GM18505 (cell line): ENCODE measurements at regions not wholly inside any gene's neighbourhood (a gene's known extent, or its start where the extent isn't known, plus 50 kb on each side); places are given as distances from the start of the nearest gene placed in this dataset.

Experiments
- ATAC-seq: cut with Tn5 transposase; IDR thresholded peaks from one replicate; pipeline ENCODE4 v1.9.1; 2021; ENCODE audit not compliant: unreplicated experiment
- POLR2A ChIP-seq: IDR thresholded peaks from 4 replicates; pipeline ENCODE4 v1.6.1; 2011; ENCODE audit warnings: borderline replicate concordance; ENCODE audit not compliant: insufficient read depth, insufficient read length; ENCODE audit errors: extremely low read depth

DNA sequence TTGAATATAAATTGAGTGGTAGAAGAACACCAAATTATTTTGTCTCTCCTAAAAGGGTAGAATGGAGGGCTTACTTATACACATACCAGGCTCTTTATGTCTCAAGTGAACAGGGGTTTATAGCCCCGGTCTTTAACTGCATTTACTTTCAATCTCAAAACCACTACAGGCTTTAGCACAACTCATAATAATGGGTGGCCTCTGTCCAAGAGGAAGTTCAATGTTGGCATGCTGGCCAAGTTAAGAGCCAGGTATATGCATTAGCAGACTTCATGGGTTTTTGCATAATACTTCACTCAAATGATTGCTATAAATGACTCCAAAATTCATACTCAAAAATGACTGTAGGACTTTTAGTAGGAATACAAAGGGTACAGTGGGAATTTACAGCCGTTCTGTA is 118.5 kb upstream of the OTUD4 start:
- no peak for TF ChIP-seq POLR2A
- ATAC-seq: peak; percentile 35

- no peak for TF ChIP-seq POLR2A
- ATAC-seq: no peak
Measured at GRCh38 chr4:145297556-145297955, 117.2 kb upstream of the OTUD4 start.

DNA sequence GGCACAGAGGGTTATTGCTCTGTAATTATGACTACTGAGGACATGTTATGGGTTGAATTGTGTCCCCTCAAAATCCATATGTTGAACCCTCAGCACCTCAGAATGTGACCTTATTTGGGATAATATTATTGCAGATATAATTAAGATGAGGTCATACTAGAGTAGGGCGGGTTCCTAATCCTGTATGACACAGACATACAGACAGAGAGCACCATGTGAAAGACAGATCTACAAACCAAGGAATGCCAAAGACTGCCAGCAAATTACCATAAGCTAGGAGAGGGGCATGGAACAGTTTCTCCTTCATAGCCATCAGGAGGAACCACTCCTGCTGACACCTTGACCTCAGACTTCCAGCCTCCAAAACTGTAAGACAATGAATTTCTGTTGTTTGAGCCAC is 115.2 kb upstream of the OTUD4 start:
- no peak for TF ChIP-seq POLR2A
- ATAC-seq: no peak

DNA sequence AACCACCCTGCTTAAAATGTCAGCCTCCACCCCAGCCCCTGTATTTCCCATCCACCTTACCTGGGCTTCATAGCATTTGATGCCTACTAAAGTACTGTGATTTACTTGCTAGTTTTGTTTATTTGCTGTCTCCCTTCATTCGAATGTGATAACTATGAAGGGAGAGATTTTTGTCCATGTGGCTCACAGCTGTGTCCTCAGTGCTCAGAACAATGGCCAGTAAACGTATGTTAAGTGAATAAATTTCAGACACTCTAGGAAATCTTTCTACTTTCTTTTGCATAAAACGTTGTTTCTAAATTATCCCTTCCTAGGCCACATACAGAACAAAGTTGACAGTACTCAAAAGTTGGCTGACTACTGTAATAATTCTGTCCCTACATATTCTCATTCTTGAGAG is 114.7 kb upstream of the OTUD4 start:
- TF ChIP-seq POLR2A: no peak
- no peak for ATAC-seq

DNA sequence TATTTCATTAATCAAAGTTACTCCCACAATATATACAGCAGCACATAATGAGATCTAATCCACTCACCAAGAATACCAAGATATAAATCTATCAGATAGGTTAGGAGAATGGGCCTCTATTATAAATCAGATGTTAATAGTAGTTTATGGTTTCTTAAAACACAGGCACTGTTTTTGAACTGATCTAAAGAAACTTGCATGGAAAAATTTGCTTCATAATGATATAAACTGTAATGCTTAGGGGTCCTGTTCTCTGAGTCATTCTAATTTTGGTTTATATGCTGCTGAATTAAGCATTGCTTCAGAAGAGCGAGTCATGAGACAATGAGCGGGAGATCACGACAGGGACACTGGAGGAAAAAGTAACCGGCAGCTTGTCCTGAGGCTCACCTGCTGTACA is 113.3 kb upstream of the OTUD4 start:
- no peak for ATAC-seq
- no peak for TF ChIP-seq POLR2A

- ATAC-seq: no peak
- TF ChIP-seq POLR2A: no peak
Measured at GRCh38 chr4:145290955-145291354, 110.6 kb upstream of the OTUD4 start.

DNA sequence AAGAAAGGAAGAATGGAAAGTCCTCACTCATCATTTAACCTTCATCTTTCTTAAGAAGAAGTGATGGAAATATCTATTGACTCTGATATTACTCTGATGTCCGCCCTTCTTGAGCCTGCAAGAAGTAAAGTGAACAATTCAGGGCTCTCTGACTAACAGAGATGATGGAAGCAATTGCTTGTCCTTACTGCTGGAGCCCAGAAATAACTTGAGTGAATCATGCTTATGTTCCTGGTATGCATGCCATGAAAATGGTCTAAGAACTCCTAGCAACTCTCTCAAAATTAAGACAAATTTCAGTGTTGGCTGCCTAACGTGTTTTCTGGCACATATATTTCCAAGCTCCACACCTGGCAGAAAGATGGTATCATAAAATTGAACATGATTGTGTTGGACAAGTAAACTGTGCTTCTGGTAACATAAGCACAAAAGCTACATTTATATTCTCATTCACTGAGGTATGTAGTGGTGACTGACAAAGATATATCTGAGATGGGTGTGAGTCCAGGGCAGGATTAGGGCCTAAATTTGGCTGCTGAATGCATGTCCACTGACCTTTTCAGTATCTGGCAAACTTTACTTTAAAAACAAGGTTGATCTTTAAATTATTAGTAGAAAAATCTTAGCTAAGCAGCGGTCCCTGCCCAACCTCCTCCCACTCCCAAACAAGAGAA is 109.2 kb upstream of the OTUD4 start:
- no peak for TF ChIP-seq POLR2A
- no peak for ATAC-seq

- TF ChIP-seq POLR2A: no peak
Measured at GRCh38 chr4:145287351-145287750, 107.0 kb upstream of the OTUD4 start.

DNA sequence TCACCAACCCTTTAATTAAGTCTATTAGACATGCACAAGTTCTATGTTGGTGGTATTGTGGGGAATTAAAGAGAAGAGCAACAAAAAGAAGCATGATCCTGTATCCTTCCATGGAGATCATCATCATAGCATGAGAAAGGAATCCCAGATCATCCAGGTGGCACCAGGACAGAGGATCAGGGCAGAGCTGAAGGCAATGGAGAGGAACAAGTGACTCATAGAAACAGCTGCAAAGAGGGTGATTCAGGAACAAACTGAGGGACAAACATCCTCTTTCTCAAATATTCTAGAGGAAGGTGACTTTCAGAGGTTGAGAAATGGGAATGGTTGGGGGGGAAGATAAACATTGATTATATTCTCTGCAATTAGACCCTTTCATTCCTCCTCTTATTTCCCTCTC is 105.5 kb upstream of the OTUD4 start:
- TF ChIP-seq POLR2A: no peak
- no peak for ATAC-seq

More at GRCh38 chr4:145287351-145287750, 107.0 kb upstream of the OTUD4 start:
- ATAC-seq: no peak

GRCh38 chr4:145283909-145284308 is 103.5 kb upstream of the OTUD4 start:
- ATAC-seq: no peak
- TF ChIP-seq POLR2A: no peak

DNA sequence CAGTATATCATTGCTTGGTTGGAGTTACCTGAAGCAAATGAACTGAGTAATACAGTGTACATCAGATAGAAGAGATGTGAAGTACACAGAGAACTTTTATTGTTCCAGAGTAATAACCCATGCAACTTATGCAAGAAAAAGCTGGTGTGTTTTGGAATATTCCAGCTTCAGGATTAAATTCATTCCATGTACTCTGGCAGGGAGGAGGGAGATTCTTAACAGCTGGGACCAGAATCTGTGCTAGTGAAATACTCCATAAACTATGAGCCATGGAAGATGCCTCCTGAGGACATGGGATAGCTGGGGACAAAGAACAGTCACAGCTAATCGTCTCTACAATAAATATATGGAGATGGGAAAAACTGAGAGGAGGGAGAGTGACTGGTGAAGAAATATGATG is 101.6 kb upstream of the OTUD4 start:
- TF ChIP-seq POLR2A: no peak
- ATAC-seq: no peak

DNA sequence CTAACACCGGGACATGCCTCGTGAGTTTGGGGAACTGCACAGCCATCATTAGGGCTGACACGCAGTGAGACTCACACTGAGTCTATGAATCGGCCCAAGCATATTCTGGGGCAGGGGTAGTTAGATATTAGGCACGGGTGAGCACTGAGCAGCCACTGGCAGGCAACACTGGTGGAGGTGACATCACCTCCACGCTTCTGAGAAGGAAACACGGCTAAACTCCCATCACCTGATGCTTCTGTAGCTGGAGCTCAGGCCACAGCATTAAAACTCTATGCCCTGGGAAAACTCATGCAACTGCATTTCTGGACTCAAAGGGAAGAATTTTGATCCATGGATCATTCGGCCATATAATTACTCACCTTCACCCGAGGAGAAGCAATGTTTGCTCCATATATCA is 100.8 kb upstream of the OTUD4 start:
- no peak for ATAC-seq
- TF ChIP-seq POLR2A: no peak

GRCh38 chr4:145280541-145280940 is 100.2 kb upstream of the OTUD4 start:
- no peak for ATAC-seq
- TF ChIP-seq POLR2A: no peak

GRCh38 chr4:145279122-145279960 is 99.0 kb upstream of the OTUD4 start:
- ATAC-seq: no peak
- no peak for TF ChIP-seq POLR2A

GRCh38 chr4:145278341-145279121 is 98.1 kb upstream of the OTUD4 start:
- ATAC-seq: no peak
- no peak for TF ChIP-seq POLR2A
